ENCODE measurements at regions not wholly inside any gene's neighbourhood (a gene's known extent, or its start where the extent isn't known, plus 50 kb on each side); places are given as distances from the start of the nearest gene placed in this dataset.

GRCh38 chr2:226634943-226635604, 164.5 kb downstream of the IRS1 start:
- Histone ChIP-seq H3K4me3 (replicated peaks; ENCODE audit: insufficient read depth, low read length) (no peak overlapping the region), H3K27me3 (ENCODE audit: insufficient read depth, poor library complexity, severe bottlenecking) (no peaks in the 10 kb centered on the region), H3K27ac (replicated peaks) (no peak overlapping the region)
- TF ChIP-seq POLR2AphosphoS5 (IDR thresholded peaks at IDR 0.05; ENCODE audit: low read depth) (no peak), REST (IDR thresholded peaks at IDR 0.05; ENCODE audit: insufficient replicate concordance, low read depth) (no peak), CTCF (IDR thresholded peaks at IDR 0.05; ENCODE audit: insufficient read depth, low read length) (no peak), SPI1 (IDR thresholded peaks at IDR 0.05; ENCODE audit: borderline replicate concordance, low read depth) (no peak), GABPA (IDR thresholded peaks at IDR 0.05; ENCODE audit: low read depth) (no peak)
- DNase-seq (ENCODE audit: low read depth in 1 of 2, low spot score in 1 of 2) = no peak

GRCh38 chr2:226631671-226632070, 167.9 kb downstream of the IRS1 start:
- Histone ChIP-seq H3K4me3 (replicated peaks; ENCODE audit: insufficient read depth, low read length) (no peak overlapping the region), H3K27ac (replicated peaks) (no peak overlapping the region), H3K27me3 (ENCODE audit: insufficient read depth, poor library complexity, severe bottlenecking) (no peaks in the 10 kb centered on the region)
- DNase-seq (ENCODE audit: low read depth in 1 of 2, low spot score in 1 of 2) = no peak
- TF ChIP-seq SPI1 (IDR thresholded peaks at IDR 0.05; ENCODE audit: borderline replicate concordance, low read depth) (no peak), CTCF (IDR thresholded peaks at IDR 0.05; ENCODE audit: insufficient read depth, low read length) (no peak), POLR2AphosphoS5 (IDR thresholded peaks at IDR 0.05; ENCODE audit: low read depth) (no peak), REST (IDR thresholded peaks at IDR 0.05; ENCODE audit: insufficient replicate concordance, low read depth) (no peak), GABPA (IDR thresholded peaks at IDR 0.05; ENCODE audit: low read depth) (no peak)

- Histone ChIP-seq H3K4me3 (replicated peaks; ENCODE audit: insufficient read depth, low read length) (no peak overlapping the region), H3K27ac (replicated peaks) (no peak overlapping the region), H3K27me3 (ENCODE audit: insufficient read depth, poor library complexity, severe bottlenecking) (no peaks in the 10 kb centered on the region)
- no peak for DNase-seq (ENCODE audit: low read depth in 1 of 2, low spot score in 1 of 2)
- TF ChIP-seq SPI1 (IDR thresholded peaks at IDR 0.05; ENCODE audit: borderline replicate concordance, low read depth) (no peak), CTCF (IDR thresholded peaks at IDR 0.05; ENCODE audit: insufficient read depth, low read length) (no peak), POLR2AphosphoS5 (IDR thresholded peaks at IDR 0.05; ENCODE audit: low read depth) (no peak), REST (IDR thresholded peaks at IDR 0.05; ENCODE audit: insufficient replicate concordance, low read depth) (no peak), GABPA (IDR thresholded peaks at IDR 0.05; ENCODE audit: low read depth) (no peak)
Observed at GRCh38 chr2:226631187-226631586, 168.4 kb downstream of the IRS1 start.
